K562 (cell line): ENCODE measurements at regions not wholly inside any gene's neighbourhood (a gene's known extent, or its start where the extent isn't known, plus 50 kb on each side); places are given as distances from the start of the nearest gene placed in this dataset.

ENCODE experiments used
- ATAC-seq: fragments of 200-7000 bp; cut with Tn5 transposase; 3 replicates; pipeline ENCODE4 v1.9.1; 2020; ENCODE audit warnings: moderate library complexity
- BruUV-seq: library from RNA; stranded (reverse); fragments of 400-500 nt; replicated peaks from 2 replicates; lab custom pipeline; 2021; lab: Mats Ljungman, UMichigan
- CTCF ChIA-PET: fragments of 300-600 bp; formaldehyde crosslinking; extraction: SDS; loops from one replicate; lab custom pipeline; 2021; ENCODE audit warnings: low intra/inter-chr PET ratio; lab: Yijun Ruan, JAX
- POLR2A ChIA-PET: fragments of 300-600, 350-650 bp; sonication (Branson Sonifier 250); formaldehyde crosslinking; extraction: SDS; loops from one replicate; lab custom pipeline; 2021; ENCODE audit warnings: antibody characterized with exemption, inconsistent platforms; lab: Yijun Ruan, JAX
- DNase-seq, 4 experiments: peaks; one replicate each; pipeline versions ENCODE4 v3.0.0 to v3.0.0-alpha.2; 2011 to 2018; ENCODE audit warnings: low spot score in 3 of 4, mixed read lengths in 3 of 4; ENCODE audit errors: extremely low read depth in 1 of 4
- FAIRE-seq: peaks from 2 replicates; lab custom pipeline; 2011; peaks lifted over from hg19 to GRCh38; lab: Jason Lieb, UNC
- H2AFZ ChIP-seq: 2 replicates; pipeline ENCODE4 v1.6.0; 2011; ENCODE audit warnings: low read depth, low read length, control low read depth, inconsistent platforms
- H3K27ac ChIP-seq: fragments of 200-600 bp; 3 replicates; pipeline ENCODE4 v1.8.0; 2011; ENCODE audit warnings: low read depth, mild to moderate bottlenecking, control low read depth, inconsistent platforms, low read length, moderate library complexity, mixed read lengths; ENCODE audit errors: extremely low read depth
- H3K27me3 ChIP-seq, 2 experiments: fragments of 300-600 bp in 1 of 2; 2 replicates in 1 of 2; 3 replicates in 1 of 2; pipeline versions ENCODE4 v1.6.0 to v1.8.0; 2011; ENCODE audit warnings: inconsistent platforms in 2 of 2, low read length in 2 of 2, mild to moderate bottlenecking in 1 of 2, mixed read lengths in 1 of 2, moderate library complexity in 1 of 2; ENCODE audit not compliant: control insufficient read depth in 2 of 2, insufficient read depth in 2 of 2
- H3K36me3 ChIP-seq: fragments of 300-600 bp; 3 replicates; pipeline ENCODE4 v1.8.0; 2011; ENCODE audit warnings: mild to moderate bottlenecking, low read length, inconsistent platforms; ENCODE audit not compliant: control insufficient read depth, insufficient read depth
- H3K4me1 ChIP-seq, 2 experiments: fragments of 200-600 bp in 1 of 2; replicated peaks in 1 of 2; 2 replicates in 1 of 2; 3 replicates in 1 of 2; pipeline versions ENCODE4 v1.5.1 to v1.8.0; 2011; ENCODE audit warnings: inconsistent platforms in 2 of 2, low read length in 2 of 2, mild to moderate bottlenecking in 1 of 2, mixed read lengths in 1 of 2, moderate library complexity in 1 of 2; ENCODE audit not compliant: control insufficient read depth in 2 of 2, insufficient read depth in 2 of 2
- H3K4me2 ChIP-seq: 2 replicates; pipeline ENCODE4 v1.6.1; 2011; ENCODE audit warnings: low read length, control low read depth, inconsistent platforms, mixed read lengths; ENCODE audit not compliant: insufficient read depth
- H3K4me3 ChIP-seq: fragments of 200-600 bp; sonication (generic), shearing (Covaris generic); 2 replicates; pipeline ENCODE4 v1.5.1; 2016; ENCODE audit warnings: control low read depth, inconsistent platforms
- H3K79me2 ChIP-seq: fragments of 200-600 bp; 3 replicates; pipeline ENCODE4 v1.8.0; 2011; ENCODE audit warnings: low read length, inconsistent platforms; ENCODE audit not compliant: control insufficient read depth, insufficient read depth
- H3K9ac ChIP-seq, 2 experiments: 2 replicates each; pipeline versions ENCODE4 v1.6.0 to v1.6.1; 2011; ENCODE audit warnings: low read depth in 2 of 2, low read length in 2 of 2, control low read depth in 1 of 2, inconsistent platforms in 1 of 2, mild to moderate bottlenecking in 1 of 2, mixed read lengths in 1 of 2; ENCODE audit not compliant: insufficient read depth in 1 of 2
- H3K9me1 ChIP-seq: one replicate; pipeline ENCODE4 v1.6.0; 2011; ENCODE audit warnings: inconsistent platforms, mild to moderate bottlenecking, low read length, moderate library complexity; ENCODE audit not compliant: control insufficient read depth, insufficient read depth
- H3K9me3 ChIP-seq: replicated peaks from 2 replicates; pipeline ENCODE4 v1.5.1; 2011; ENCODE audit warnings: low read depth, low read length, inconsistent platforms; ENCODE audit not compliant: control insufficient read depth, insufficient read depth
- H4K20me1 ChIP-seq: replicated peaks from 2 replicates; pipeline ENCODE4 v1.6.1; 2011; ENCODE audit warnings: low read length, inconsistent platforms, mixed read lengths; ENCODE audit not compliant: control insufficient read depth, insufficient read depth
- DDX20 ChIP-seq: fragments of 450-650 bp; IDR thresholded peaks from 2 replicates; pipeline ENCODE4 v1.6.1; 2016; ENCODE audit warnings: missing genetic modification characterization, low read depth, mild to moderate bottlenecking, missing compliant biosample characterization, moderate library complexity
- FOXP4 ChIP-seq: sonication (generic); formaldehyde crosslinking; IDR thresholded peaks from 2 replicates; pipeline ENCODE4 v1.8.0; 2022; ENCODE audit warnings: mild to moderate bottlenecking, missing genetic modification reagents, borderline replicate concordance
- JUN ChIP-seq, 2 experiments: sonication (generic) in 1 of 2; formaldehyde crosslinking in 1 of 2; IDR thresholded peaks; 2 replicates each; pipeline versions ENCODE4 v1.6.1 to v1.8.0; 2012 to 2022; ENCODE audit warnings: borderline replicate concordance in 2 of 2, mild to moderate bottlenecking in 2 of 2, improper control_type of control experiment in 1 of 2, low read depth in 1 of 2, low read length in 1 of 2, missing genetic modification reagents in 1 of 2
- RAD21 ChIP-seq, 2 experiments: fragments of 250-450 bp in 1 of 2; fragments of 450-650 bp in 1 of 2; sonication (Bioruptor Pico) in 1 of 2; formaldehyde crosslinking in 1 of 2; IDR thresholded peaks in 1 of 2; conservative IDR thresholded peaks in 1 of 2; 2 replicates each; pipeline versions ENCODE4 v1.4.0 to v1.8.0; 2020 to 2022; ENCODE audit warnings: mild to moderate bottlenecking in 2 of 2, moderate library complexity in 1 of 2
- ZBTB8A ChIP-seq: fragments of 450-650 bp; IDR thresholded peaks from 2 replicates; pipeline ENCODE4 v1.6.1; 2018; ENCODE audit warnings: mild to moderate bottlenecking, moderate library complexity; ENCODE audit not compliant: partially characterized antibody
- ZNF41 ChIP-seq: fragments of 250-450 bp; sonication (Bioruptor Pico); conservative IDR thresholded peaks from 2 replicates; pipeline ENCODE4 v1.4.0; 2020; ENCODE audit warnings: mild to moderate bottlenecking
- WGBS: fragments of 100-300 bp; shearing (Covaris generic); methylation state at CpG from one replicate; pipeline ENCODE4 v1.1.6; 2016; ENCODE audit warnings: low coverage, mixed read lengths; ENCODE audit not compliant: insufficient coverage; ENCODE audit errors: missing lambda C conversion rate; 5-methylcytosine and 5-hydroxymethylcytosine counted together
- in situ Hi-C: fragments of 300-500 bp; cut with MboI; formaldehyde crosslinking; loops from 4 replicates; pipeline ENCODE4 v1.15.0; 2018; ENCODE audit warnings: inconsistent platforms, mixed read lengths
- intact Hi-C: fragments of 100-400 bp; cut with micrococcal nuclease; formaldehyde crosslinking; loops from 2 replicates; pipeline ENCODE4 v1.14.2; 2022

DNA sequence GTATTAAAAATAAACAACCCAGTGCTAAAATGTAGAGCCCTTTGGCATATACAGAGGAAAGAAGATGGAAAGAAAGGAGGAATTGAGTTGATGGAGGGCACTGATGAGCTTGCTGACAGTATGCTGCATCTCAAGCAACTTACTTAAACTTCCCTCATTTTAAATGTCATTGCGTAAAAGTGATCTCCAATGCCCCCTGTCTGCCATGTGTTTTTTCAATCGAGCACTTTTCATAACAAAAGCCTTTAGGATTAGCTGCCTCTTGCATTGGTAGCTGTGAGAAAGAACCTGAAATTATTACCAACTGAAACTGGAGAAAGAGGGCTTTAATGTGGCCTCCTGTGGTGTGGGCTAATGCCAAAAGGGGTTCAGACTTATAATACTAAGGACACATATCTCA, 541.6 kb downstream of the SUCLA2 start:
- no peak overlapping the region for H2AFZ ChIP-seq
- in situ Hi-C loops, result no loop called here
- H3K9me1 ChIP-seq, result no peaks in the 10 kb centered on the region
- H3K27me3 ChIP-seq, result no peaks in the 10 kb centered on the region
- FAIRE-seq (no peak), ATAC-seq (no peak), DNase-seq (no peak)
- no peaks in the 10 kb centered on the region for H3K79me2 ChIP-seq
- no peak overlapping the region for H3K4me2 ChIP-seq
- no peak overlapping the region for H3K9ac ChIP-seq
- ChIA-PET CTCF (no interaction called here), POLR2A (no interaction called here)
- no peaks in the 10 kb centered on the region for H3K4me1 ChIP-seq
- H3K36me3 ChIP-seq, result no peaks in the 10 kb centered on the region
- H3K9me3 ChIP-seq, result no peaks in the 10 kb centered on the region
- H4K20me1 ChIP-seq, result no peaks in the 10 kb centered on the region
- H3K27ac ChIP-seq, result no peak overlapping the region
- intact Hi-C loops, result loop anchor here (10.0 kb wide), 1 partner anchor 485 kb away; no protein-coding TSS in a partner anchor
- TF ChIP-seq FOXP4 (CRISPR knock-in tag) (no peak), RAD21 (CRISPR knock-in tag; conservative IDR thresholded peaks at IDR 0.05 in 1 of 2, IDR thresholded peaks at IDR 0.05 in 1 of 2) (peak; percentile 20 to 30; a peak in 2 of 4 replicates), ZNF41 (CRISPR knock-in tag) (no peak), DDX20 (tag) (no peak), JUN (IDR thresholded peaks at IDR 0.05; ENCODE audit: borderline replicate concordance, low read depth, low read length) (no peak), JUN (CRISPR knock-in tag; IDR thresholded peaks at IDR 0.05; ENCODE audit: borderline replicate concordance) (no peak), ZBTB8A (no peak)
- BruUV-seq, result no TSS peak
- WGBS, result 0% methylated on average over 2 of the region's 2 CpGs
- no peak overlapping the region for H3K4me3 ChIP-seq
